A549 (cell line): ENCODE measurements at regions not wholly inside any gene's neighbourhood (a gene's known extent, or its start where the extent isn't known, plus 50 kb on each side); places are given as distances from the start of the nearest gene placed in this dataset.

Source experiments
- ATAC-seq, 2 experiments: fragments of 200-7000 bp in 1 of 2; fragments of >200 bp in 1 of 2; cut with Nextera tagmentation in 1 of 2; cut with Tn5 transposase in 1 of 2; 3 replicates each; pipeline versions ENCODE4 v1.8.0 to v1.9.1; 2018 to 2020; ENCODE audit warnings: mild to moderate bottlenecking in 1 of 2, moderate library complexity in 1 of 2
- CTCF ChIA-PET: fragments of 300-600 bp; sonication (Branson Sonifier 250); formaldehyde crosslinking; extraction: SDS; loops from one replicate; lab custom pipeline; 2021; ENCODE audit warnings: antibody characterized with exemption, inconsistent platforms; lab: Yijun Ruan, JAX
- POLR2A ChIA-PET: fragments of 350-600 bp; formaldehyde crosslinking; extraction: SDS; loops from one replicate; lab custom pipeline; 2021; ENCODE audit warnings: antibody characterized with exemption, inconsistent platforms; lab: Yijun Ruan, JAX
- DNase-seq, 2 experiments: peaks; one replicate each; pipeline versions ENCODE4 v3.0.0 to v3.0.0-alpha.2; 2011 to 2016; ENCODE audit warnings: low read depth in 1 of 2, low spot score in 1 of 2
- FAIRE-seq: peaks from 2 replicates; lab custom pipeline; 2011; peaks lifted over from hg19 to GRCh38; lab: Jason Lieb, UNC
- H3K27ac ChIP-seq, 2 experiments: fragments of >200 bp; sonication (Bioruptor Twin); formaldehyde crosslinking; 3 replicates each; pipeline ENCODE4 v1.5.1; 2016 to 2017
- H3K4me1 ChIP-seq: fragments of >200 bp; sonication (Bioruptor Twin); formaldehyde crosslinking; 3 replicates; pipeline ENCODE4 v1.6.1; 2016
- H3K4me2 ChIP-seq: fragments of >200 bp; sonication (Bioruptor Twin); formaldehyde crosslinking; 3 replicates; pipeline ENCODE4 v1.6.1; 2016
- H3K4me3 ChIP-seq: fragments of >200 bp; sonication (Bioruptor Twin); formaldehyde crosslinking; 3 replicates; pipeline ENCODE4 v1.5.1; 2016
- H3K9me3 ChIP-seq: fragments of >200 bp; sonication (Bioruptor Twin); formaldehyde crosslinking; 3 replicates; pipeline ENCODE4 v1.6.1; 2016
- CBX2 ChIP-seq: fragments of 200-600 bp; sonication (generic); IDR thresholded peaks from 2 replicates; pipeline ENCODE4 v1.6.1; 2016; ENCODE audit warnings: low read depth, mild to moderate bottlenecking, borderline replicate concordance
- CBX8 ChIP-seq: fragments of 200-600 bp; sonication (generic); IDR thresholded peaks from 2 replicates; pipeline ENCODE4 v1.6.1; 2016
- CHD4 ChIP-seq: fragments of 200-600 bp; sonication (generic); IDR thresholded peaks from 2 replicates; pipeline ENCODE4 v1.6.1; 2016; ENCODE audit warnings: antibody characterized with exemption, mild to moderate bottlenecking, borderline replicate concordance
- EHF ChIP-seq: fragments of 250-450 bp; sonication (Bioruptor Pico); IDR thresholded peaks from 2 replicates; pipeline ENCODE4 v1.5.0; 2020; ENCODE audit warnings: mild to moderate bottlenecking
- ESRRA ChIP-seq: fragments of 150-350 bp; IDR thresholded peaks from 2 replicates; pipeline ENCODE4 v1.6.1; 2014; ENCODE audit warnings: mild to moderate bottlenecking, low read length, borderline replicate concordance
- HDAC2 ChIP-seq: fragments of 200-600 bp; sonication (generic); IDR thresholded peaks from 2 replicates; pipeline ENCODE4 v1.6.1; 2016
- HOXB5 ChIP-seq: fragments of 250-450 bp; sonication (Bioruptor Pico); IDR thresholded peaks from 2 replicates; pipeline ENCODE4 v1.5.0; 2020; ENCODE audit warnings: mild to moderate bottlenecking, moderate library complexity
- KDM5A ChIP-seq: fragments of 200-600 bp; sonication (generic); IDR thresholded peaks from 2 replicates; pipeline ENCODE4 v1.6.1; 2016; ENCODE audit warnings: antibody characterized with exemption, mild to moderate bottlenecking
- MAFK ChIP-seq: fragments of 450-650 bp; IDR thresholded peaks from 2 replicates; pipeline ENCODE4 v1.6.1; 2014; ENCODE audit not compliant: partially characterized antibody
- MAZ ChIP-seq: fragments of 150-350 bp; IDR thresholded peaks from 2 replicates; pipeline ENCODE4 v1.6.1; 2014; ENCODE audit warnings: antibody characterized with exemption, low read depth, low read length, borderline replicate concordance
- NR3C1 ChIP-seq: fragments of >200 bp; sonication (Bioruptor Twin); formaldehyde crosslinking; IDR thresholded peaks from 3 replicates; pipeline ENCODE4 v1.6.1; 2017
- POLR2AphosphoS2 ChIP-seq: conservative IDR thresholded peaks from 2 replicates; pipeline ENCODE4 v1.6.1; 2012; ENCODE audit warnings: low read length, improper control_type of control experiment, inconsistent platforms
- RAD21 ChIP-seq, 2 experiments: fragments of >200 bp in 1 of 2; sonication (Bioruptor Twin) in 1 of 2; formaldehyde crosslinking in 1 of 2; IDR thresholded peaks in 1 of 2; conservative IDR thresholded peaks in 1 of 2; 2 replicates in 1 of 2; 3 replicates in 1 of 2; pipeline ENCODE4 v1.6.1; 2012 to 2018; ENCODE audit warnings: inconsistent platforms in 1 of 2
- RARB ChIP-seq: fragments of 250-450 bp; sonication (Bioruptor Pico); IDR thresholded peaks from 2 replicates; pipeline ENCODE4 v1.8.0; 2021; ENCODE audit warnings: mild to moderate bottlenecking, moderate library complexity
- SMC3 ChIP-seq: fragments of >200 bp; sonication (Bioruptor Twin); formaldehyde crosslinking; IDR thresholded peaks from 3 replicates; pipeline ENCODE4 v1.6.1; 2018; ENCODE audit warnings: inconsistent platforms
- TFCP2L1 ChIP-seq: fragments of 250-450 bp; sonication (Bioruptor Pico); IDR thresholded peaks from 2 replicates; pipeline ENCODE4 v1.5.0; 2021; ENCODE audit warnings: mild to moderate bottlenecking
- TP53 ChIP-seq: fragments of 250-450 bp; sonication (Bioruptor Pico); IDR thresholded peaks from 2 replicates; pipeline ENCODE4 v1.5.0; 2021; ENCODE audit warnings: mild to moderate bottlenecking, moderate library complexity
- ZSCAN20 ChIP-seq: fragments of 250-450 bp; sonication (Bioruptor Pico); IDR thresholded peaks from 2 replicates; pipeline ENCODE4 v1.8.0; 2022; ENCODE audit warnings: mild to moderate bottlenecking, moderate library complexity
- WGBS: methylation state at CpG from one replicate; pipeline ENCODE4 v1.1.6; 2017; ENCODE audit errors: missing lambda C conversion rate; 5-methylcytosine and 5-hydroxymethylcytosine counted together
- TF ChIP-seq, protein P1 (sequence below): IDR thresholded peaks from 2 replicates; pipeline ENCODE4 v1.6.1; 2012
- TF ChIP-seq, protein P2 (sequence below): fragments of 450-650 bp; IDR thresholded peaks from 2 replicates; pipeline ENCODE4 v1.6.1; 2014; ENCODE audit warnings: antibody characterized with exemption
- TF ChIP-seq, protein P3 (sequence below): fragments of 250-450 bp; sonication (Bioruptor Pico); IDR thresholded peaks from 2 replicates; pipeline ENCODE4 v1.5.0; 2021; ENCODE audit warnings: mild to moderate bottlenecking, moderate library complexity, borderline replicate concordance
- TF ChIP-seq, protein P4 (sequence below): fragments of 250-450 bp; sonication (Bioruptor Pico); IDR thresholded peaks from 2 replicates; pipeline ENCODE4 v1.5.0; 2020; ENCODE audit warnings: low read depth, mild to moderate bottlenecking, moderate library complexity

DNA sequence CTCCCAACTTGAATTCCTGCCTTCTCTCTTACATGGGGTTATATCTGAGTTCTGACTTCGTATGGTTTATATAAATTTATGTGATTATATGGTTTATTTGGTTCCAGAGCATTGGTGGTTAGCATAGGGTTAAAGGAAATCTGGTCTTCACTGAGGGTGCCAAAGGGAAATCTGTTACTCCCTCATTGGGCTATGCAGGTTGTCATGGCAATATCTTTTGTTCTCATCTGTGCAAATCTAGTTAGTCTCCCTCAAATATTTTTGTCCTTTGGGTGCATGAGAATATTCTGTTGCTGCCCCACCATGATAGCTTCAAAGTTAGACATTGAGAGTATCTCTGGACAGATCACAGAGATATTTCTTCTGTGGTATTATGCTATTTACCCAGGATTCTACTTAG is 71.8 kb upstream of the OTUD4 start:
- TF ChIP-seq CBX2 (no peak), POLR2AphosphoS2 (no peak), CHD4 (no peak)
- TF ChIP-seq, all 56 proteins: peak for 0
- Histone ChIP-seq H3K9me3 (no peaks in the 10 kb centered on the region), H3K27ac (no peak overlapping the region), H3K4me1 (no peaks in the 10 kb centered on the region), H3K4me2 (no peak overlapping the region), H3K4me3 (no peak overlapping the region)
- DNase-seq (no peak), ATAC-seq (no peak), FAIRE-seq (no peak)
- 0% methylated on average over 1 of the region's 1 CpG for WGBS
- CTCF ChIA-PET, result no interaction called here
- POLR2A ChIA-PET, result no interaction called here

DNA sequence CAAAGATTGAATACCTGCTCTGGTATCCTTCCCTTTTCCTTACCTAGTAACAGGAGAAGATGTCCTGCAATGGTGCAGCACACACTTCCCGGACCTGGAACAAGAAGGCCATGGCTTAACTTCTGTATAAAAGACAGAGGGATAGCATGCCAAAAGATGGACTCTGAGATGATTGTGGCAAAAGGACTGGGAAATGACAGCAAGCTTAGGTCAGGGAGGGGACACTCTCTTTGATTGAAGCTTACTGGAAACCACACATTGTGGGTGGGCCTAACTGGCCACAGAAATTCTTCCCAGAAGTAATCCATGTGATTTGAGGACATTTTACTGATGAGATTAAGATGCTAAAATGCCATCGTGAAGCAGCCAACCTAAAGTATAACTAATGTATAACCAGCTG is 71.0 kb upstream of the OTUD4 start:
- POLR2A ChIA-PET, result no interaction called here
- CTCF ChIA-PET, result no interaction called here
- H3K27ac ChIP-seq, result no peak overlapping the region
- FAIRE-seq (no peak), DNase-seq (no peak), ATAC-seq (no peak)
- H3K9me3 ChIP-seq, result no peaks in the 10 kb centered on the region
- WGBS, result 38% methylated on average over 2 of the region's 2 CpGs
- no peak overlapping the region for H3K4me2 ChIP-seq
- H3K4me1 ChIP-seq, result no peaks in the 10 kb centered on the region
- no peak for TF ChIP-seq RARB
- TF ChIP-seq TP53 (CRISPR knock-in tag), result no peak
- no peak for TF ChIP-seq KDM5A
- TF ChIP-seq MAFK, result no peak
- TF ChIP-seq CBX8, result no peak
- TF ChIP-seq ZSCAN20 (CRISPR knock-in tag), result no peak
- TF ChIP-seq ESRRA, result no peak
- TF ChIP-seq, protein P1, sequence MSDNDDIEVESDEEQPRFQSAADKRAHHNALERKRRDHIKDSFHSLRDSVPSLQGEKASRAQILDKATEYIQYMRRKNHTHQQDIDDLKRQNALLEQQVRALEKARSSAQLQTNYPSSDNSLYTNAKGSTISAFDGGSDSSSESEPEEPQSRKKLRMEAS, result no peak
- no peak for TF ChIP-seq HDAC2
- TF ChIP-seq, protein P2, sequence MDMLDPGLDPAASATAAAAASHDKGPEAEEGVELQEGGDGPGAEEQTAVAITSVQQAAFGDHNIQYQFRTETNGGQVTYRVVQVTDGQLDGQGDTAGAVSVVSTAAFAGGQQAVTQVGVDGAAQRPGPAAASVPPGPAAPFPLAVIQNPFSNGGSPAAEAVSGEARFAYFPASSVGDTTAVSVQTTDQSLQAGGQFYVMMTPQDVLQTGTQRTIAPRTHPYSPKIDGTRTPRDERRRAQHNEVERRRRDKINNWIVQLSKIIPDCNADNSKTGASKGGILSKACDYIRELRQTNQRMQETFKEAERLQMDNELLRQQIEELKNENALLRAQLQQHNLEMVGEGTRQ, result no peak
- TF ChIP-seq, protein P3, sequence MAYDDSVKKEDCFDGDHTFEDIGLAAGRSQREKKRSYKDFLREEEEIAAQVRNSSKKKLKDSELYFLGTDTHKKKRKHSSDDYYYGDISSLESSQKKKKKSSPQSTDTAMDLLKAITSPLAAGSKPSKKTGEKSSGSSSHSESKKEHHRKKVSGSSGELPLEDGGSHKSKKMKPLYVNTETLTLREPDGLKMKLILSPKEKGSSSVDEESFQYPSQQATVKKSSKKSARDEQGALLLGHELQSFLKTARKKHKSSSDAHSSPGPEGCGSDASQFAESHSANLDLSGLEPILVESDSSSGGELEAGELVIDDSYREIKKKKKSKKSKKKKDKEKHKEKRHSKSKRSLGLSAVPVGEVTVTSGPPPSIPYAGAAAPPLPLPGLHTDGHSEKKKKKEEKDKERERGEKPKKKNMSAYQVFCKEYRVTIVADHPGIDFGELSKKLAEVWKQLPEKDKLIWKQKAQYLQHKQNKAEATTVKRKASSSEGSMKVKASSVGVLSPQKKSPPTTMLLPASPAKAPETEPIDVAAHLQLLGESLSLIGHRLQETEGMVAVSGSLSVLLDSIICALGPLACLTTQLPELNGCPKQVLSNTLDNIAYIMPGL (CRISPR knock-in tag), result no peak
- no peak for TF ChIP-seq RAD21 (conservative IDR thresholded peaks at IDR 0.05 in 1 of 2, IDR thresholded peaks at IDR 0.05 in 1 of 2)
- TF ChIP-seq MAZ, result no peak
- no peak for TF ChIP-seq NR3C1
- TF ChIP-seq HOXB5 (CRISPR knock-in tag), result no peak
- no peak for TF ChIP-seq SMC3
- no peak for TF ChIP-seq TFCP2L1 (CRISPR knock-in tag)
- H3K4me3 ChIP-seq, result no peak overlapping the region

DNA sequence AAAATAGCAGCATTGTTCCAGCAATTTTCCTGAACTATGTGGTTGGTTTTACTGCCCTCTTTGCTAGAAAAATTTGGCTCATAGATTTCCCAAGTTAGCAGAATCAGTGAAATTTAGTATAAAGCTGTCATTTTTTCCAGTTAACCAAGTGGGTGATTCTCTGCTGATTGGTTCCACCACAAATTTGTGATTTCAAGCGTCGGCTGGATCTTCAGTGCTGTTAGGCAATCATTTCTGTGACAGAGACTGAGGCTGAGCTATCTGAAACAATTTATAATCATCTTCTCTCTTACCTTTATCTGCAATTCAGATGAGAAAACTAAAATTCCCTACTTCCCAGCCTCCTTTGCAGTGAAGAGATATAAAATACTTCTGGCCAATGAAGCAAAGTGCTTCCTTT is 68.6 kb upstream of the OTUD4 start:
- POLR2A ChIA-PET, result no interaction called here
- H3K4me3 ChIP-seq, result no peak overlapping the region
- no peak for FAIRE-seq

More for the DNA sequence above, 68.6 kb upstream of the OTUD4 start:
- TF ChIP-seq, protein P4, sequence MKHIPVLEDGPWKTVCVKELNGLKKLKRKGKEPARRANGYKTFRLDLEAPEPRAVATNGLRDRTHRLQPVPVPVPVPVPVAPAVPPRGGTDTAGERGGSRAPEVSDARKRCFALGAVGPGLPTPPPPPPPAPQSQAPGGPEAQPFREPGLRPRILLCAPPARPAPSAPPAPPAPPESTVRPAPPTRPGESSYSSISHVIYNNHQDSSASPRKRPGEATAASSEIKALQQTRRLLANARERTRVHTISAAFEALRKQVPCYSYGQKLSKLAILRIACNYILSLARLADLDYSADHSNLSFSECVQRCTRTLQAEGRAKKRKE (CRISPR knock-in tag), result no peak
- TF ChIP-seq EHF (CRISPR knock-in tag) (no peak), MAZ (no peak)
- CTCF ChIA-PET, result no interaction called here
- WGBS, result 58% methylated on average over 2 of the region's 2 CpGs
- H3K9me3 ChIP-seq, result no peaks in the 10 kb centered on the region
- no peak overlapping the region for H3K27ac ChIP-seq
- no peaks in the 10 kb centered on the region for H3K4me1 ChIP-seq
- H3K4me2 ChIP-seq, result no peak overlapping the region
- no peak for DNase-seq
- ATAC-seq, result no peak
